HG03432 (cell line): ENCODE measurements at regions not wholly inside any gene's neighbourhood (a gene's known extent, or its start where the extent isn't known, plus 50 kb on each side); places are given as distances from the start of the nearest gene placed in this dataset.

ENCODE experiments used
- ATAC-seq: cut with Tn5 transposase; IDR thresholded peaks from one replicate; pipeline ENCODE4 v1.9.1; 2021; ENCODE audit warnings: mild to moderate bottlenecking, moderate library complexity; ENCODE audit not compliant: unreplicated experiment

GRCh38 chr5:53361708-53362107, 118.7 kb upstream of the FST start:
- ATAC-seq, result no peak

DNA sequence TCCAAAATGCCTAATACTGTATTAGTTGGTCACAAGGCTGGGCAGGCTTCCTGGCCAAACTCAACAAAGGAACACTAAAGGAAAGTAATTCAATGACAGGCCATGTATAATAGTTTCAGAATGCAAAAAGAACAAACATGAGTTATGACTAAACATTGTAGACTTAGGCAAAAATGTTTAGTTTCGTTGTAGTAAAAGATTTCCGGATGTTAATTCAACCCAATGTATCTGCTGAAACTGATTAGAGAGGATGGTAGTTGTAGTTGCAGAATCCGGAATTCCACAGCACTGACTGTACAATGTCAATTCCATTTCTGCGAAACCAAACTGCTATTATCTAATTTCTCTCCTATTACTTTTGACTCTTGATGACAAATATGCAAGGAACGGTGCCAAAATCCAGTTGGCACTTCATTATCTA, 117.9 kb upstream of the FST start:
- no peak for ATAC-seq

- no peak for ATAC-seq
Observed at GRCh38 chr5:53364061-53364460, 116.4 kb upstream of the FST start.

GRCh38 chr5:53366245-53366644, 114.2 kb upstream of the FST start:
- ATAC-seq, result no peak

GRCh38 chr5:53367727-53368126, 112.7 kb upstream of the FST start:
- ATAC-seq, result no peak

- no peak for ATAC-seq
Observed at GRCh38 chr5:53368516-53368915, 111.9 kb upstream of the FST start.

- ATAC-seq, result no peak
Observed at GRCh38 chr5:53368966-53369605, 111.3 kb upstream of the FST start.

GRCh38 chr5:53369681-53370080, 110.7 kb upstream of the FST start:
- no peak for ATAC-seq

GRCh38 chr5:53373451-53374158, 106.8 kb upstream of the FST start:
- ATAC-seq, result no peak

DNA sequence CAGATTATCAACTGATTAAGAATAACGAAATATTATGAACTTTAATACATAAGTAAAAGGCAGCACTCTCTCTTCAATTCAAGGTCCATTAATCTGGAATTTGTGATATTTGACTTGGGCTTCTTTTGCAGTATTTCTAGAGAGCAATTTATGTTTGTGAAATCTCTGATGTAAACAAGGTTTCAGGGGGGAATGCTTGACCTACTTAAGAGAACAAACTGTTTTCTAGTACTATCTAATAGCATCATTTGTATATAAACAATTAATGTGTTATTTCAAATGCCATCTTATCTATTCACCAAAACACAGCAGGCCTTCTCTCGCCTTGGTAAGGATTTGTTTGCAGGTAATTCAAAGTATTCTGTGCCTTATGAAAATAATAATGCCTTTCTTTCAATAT, 103.6 kb upstream of the FST start:
- no peak for ATAC-seq

DNA sequence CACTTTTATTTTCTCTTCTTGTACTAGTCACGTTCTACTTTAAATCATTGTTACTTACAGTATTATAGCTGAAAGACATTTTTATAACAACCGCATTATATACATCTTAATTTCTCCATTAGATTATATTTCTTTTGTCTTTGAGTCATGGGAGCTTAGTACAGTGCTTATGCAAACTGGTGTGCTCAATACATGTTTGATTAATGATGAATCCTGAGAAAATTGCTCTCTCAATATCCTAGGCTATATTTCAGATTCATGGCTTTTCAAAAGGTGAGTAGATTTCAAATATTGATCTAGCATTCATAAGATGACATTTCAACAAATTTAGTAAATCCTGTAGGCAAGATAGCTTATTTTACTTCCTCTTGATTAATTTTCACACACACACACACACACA, 102.2 kb upstream of the FST start:
- ATAC-seq, result no peak

GRCh38 chr5:53378590-53379247, 101.7 kb upstream of the FST start:
- no peak for ATAC-seq

- no peak for ATAC-seq
Observed at GRCh38 chr5:53386341-53386740, 94.1 kb upstream of the FST start.

- ATAC-seq, result no peak
Observed at GRCh38 chr5:53389093-53389492, 91.3 kb upstream of the FST start.

- ATAC-seq, result peak; percentile 87
Observed at GRCh38 chr5:53392073-53392472, 88.4 kb upstream of the FST start.

DNA sequence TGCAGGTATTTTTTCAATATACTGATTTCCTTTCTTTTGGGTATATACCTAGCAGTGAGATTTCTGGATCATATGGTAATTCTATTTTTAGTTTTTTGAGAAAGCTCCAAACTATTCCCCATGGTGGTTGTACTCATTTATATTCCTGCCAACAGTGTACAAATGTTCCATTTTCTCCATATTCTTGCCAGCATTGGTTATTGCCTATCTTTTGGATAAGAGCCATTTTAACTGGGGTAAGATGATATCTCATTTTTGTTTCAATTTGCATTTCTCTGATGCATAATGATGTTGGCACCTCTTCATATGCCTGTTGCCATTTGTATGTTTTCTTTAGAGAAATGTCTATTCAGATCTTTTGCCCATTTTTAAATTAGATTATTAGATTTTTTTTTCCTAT, 85.6 kb upstream of the FST start:
- ATAC-seq, result no peak

- ATAC-seq, result no peak
Observed at GRCh38 chr5:53397141-53397757, 83.2 kb upstream of the FST start.

DNA sequence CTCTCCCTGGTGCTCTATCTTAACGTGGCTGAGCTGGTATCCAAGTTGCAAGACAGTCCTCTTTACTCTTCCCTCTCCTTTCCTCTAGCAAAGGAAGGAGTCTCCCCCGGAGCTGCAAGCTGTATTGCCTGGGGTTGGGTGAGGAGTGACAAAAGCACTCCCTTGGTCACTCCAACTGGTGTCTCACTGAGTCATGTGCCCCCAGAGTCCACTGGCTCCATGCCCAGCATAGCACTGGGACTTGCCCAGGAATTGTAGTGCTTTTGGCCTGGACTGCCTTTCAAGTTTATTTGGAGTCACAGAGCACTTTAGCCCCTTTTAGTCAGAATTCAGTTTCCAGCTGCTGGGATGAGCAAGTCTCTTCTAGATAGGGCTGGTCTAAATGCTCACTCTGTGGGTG, 82.6 kb upstream of the FST start:
- no peak for ATAC-seq

- ATAC-seq, result no peak
Observed at GRCh38 chr5:53399926-53400697, 80.3 kb upstream of the FST start.

- no peak for ATAC-seq
Observed at GRCh38 chr5:53403291-53403690, 77.1 kb upstream of the FST start.

- no peak for ATAC-seq
Observed at GRCh38 chr5:53403758-53404157, 76.7 kb upstream of the FST start.
